IgD-negative memory B cell (primary cell): ENCODE measurements at regions not wholly inside any gene's neighbourhood (a gene's known extent, or its start where the extent isn't known, plus 50 kb on each side); places are given as distances from the start of the nearest gene placed in this dataset.
A peak's percentile ranks its signal among the peaks of the same experiment; 100 is the strongest.
"Not testable (repeated sequence)": the region's sequence is repeated elsewhere in the genome, so short reads cannot be mapped to it uniquely, and the experiment has no call there.

Source experiments
- H3K27ac Mint-ChIP-seq, 3 donors: one replicate each; pipeline ENCODE4 v1.8.0; 2020 to 2022; ENCODE audit warnings: mild to moderate bottlenecking in 3 of 3, mixed read lengths in 3 of 3, moderate library complexity in 1 of 3
- H3K27me3 Mint-ChIP-seq: one replicate; pipeline ENCODE4 v1.8.0; 2021; ENCODE audit warnings: mixed read lengths
- H3K36me3 Mint-ChIP-seq: one replicate; pipeline ENCODE4 v1.8.0; 2020; ENCODE audit warnings: mild to moderate bottlenecking, mixed read lengths
- H3K4me1 Mint-ChIP-seq, 3 donors: one replicate each; pipeline ENCODE4 v1.8.0; 2020 to 2022; ENCODE audit warnings: mixed read lengths in 3 of 3, mild to moderate bottlenecking in 1 of 3
- H3K4me3 Mint-ChIP-seq, 4 donors: one replicate each; pipeline ENCODE4 v1.8.0; 2020 to 2022; ENCODE audit warnings: mild to moderate bottlenecking in 4 of 4, mixed read lengths in 4 of 4, moderate library complexity in 3 of 4
- H3K9me3 Mint-ChIP-seq, 3 donors: one replicate each; pipeline ENCODE4 v1.8.0; 2020 to 2021; ENCODE audit warnings: mixed read lengths in 3 of 3, mild to moderate bottlenecking in 1 of 3

DNA sequence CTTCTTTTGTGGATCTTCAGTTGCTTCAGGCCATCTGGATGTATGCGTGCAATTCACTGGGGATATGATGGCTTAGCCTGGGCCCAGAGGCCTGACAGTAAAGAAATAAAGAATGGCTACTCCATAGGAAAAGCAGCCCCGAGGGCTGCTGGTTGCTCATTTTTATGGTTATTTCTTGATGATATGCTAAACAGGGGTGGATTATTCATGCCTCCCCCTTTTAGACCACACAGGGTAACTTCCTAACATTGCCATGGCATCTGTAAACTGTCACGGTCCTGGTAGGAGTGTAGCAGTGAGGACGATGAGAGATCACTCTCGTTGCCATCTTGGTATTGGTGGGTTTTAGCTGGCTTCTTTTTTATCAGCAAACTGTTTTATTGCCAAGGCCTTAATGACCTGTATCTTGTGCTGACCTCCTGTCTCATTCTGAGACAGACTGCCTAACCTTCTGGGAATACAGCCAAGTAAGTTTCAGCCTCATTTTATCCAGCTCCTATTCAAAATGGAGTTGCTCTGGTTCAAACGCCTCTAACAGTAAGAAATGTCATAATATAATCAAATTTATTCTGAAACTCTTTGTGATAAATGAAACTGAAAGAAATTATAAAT is 60.5 kb downstream of the DSEL start:
- Mint-ChIP-seq H3K4me1 (no peaks in the 10 kb centered on the region), H3K4me3 (no peak overlapping the region), H3K9me3 (peaks cover 0 to 3% (median 0%) of the 10 kb centered on the region in 3 donors), H3K27me3 (no peaks in the 10 kb centered on the region), H3K36me3 (no peaks in the 10 kb centered on the region), H3K27ac (no peak overlapping the region)

DNA sequence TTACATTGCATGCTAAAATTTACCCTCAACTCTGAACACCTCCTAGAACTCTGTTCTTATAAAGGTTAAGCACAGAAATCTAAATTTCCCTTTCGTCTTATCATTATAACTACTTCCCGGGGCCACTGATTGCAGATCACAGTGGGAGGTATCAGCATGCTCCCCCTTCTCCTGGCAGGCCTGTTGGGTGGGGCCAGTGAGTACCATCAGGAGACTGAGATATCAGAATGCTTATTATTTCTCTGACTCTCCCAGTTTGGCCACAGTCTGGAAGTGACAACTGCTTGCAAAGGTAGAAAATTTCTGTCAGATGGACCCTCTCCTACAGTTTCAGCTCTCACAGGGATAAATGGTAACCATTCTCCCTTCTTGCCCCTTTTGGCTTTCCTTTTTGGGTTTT is 62.6 kb downstream of the DSEL start:
- Mint-ChIP-seq H3K4me3 (no peak overlapping the region), H3K27me3 (no peaks in the 10 kb centered on the region), H3K4me1 (no peaks in the 10 kb centered on the region), H3K27ac (no peak overlapping the region), H3K9me3 (peaks cover 3 to 8% (median 7%) of the 10 kb centered on the region in 3 donors), H3K36me3 (no peaks in the 10 kb centered on the region)

- Mint-ChIP-seq H3K27ac (no peak overlapping the region), H3K4me3 (no peak overlapping the region), H3K9me3 (peaks cover 3 to 13% (median 7%) of the 10 kb centered on the region in 3 donors), H3K4me1 (no peaks in the 10 kb centered on the region), H3K27me3 (no peaks in the 10 kb centered on the region), H3K36me3 (no peaks in the 10 kb centered on the region)
Measured at GRCh38 chr18:67451960-67452359, 64.6 kb downstream of the DSEL start.

- peaks cover 3 to 13% (median 8%) of the 10 kb centered on the region in 3 donors for H3K9me3 Mint-ChIP-seq
- not testable (repeated sequence) for H3K4me3 Mint-ChIP-seq, H3K27me3 Mint-ChIP-seq, H3K27ac Mint-ChIP-seq, H3K4me1 Mint-ChIP-seq, H3K36me3 Mint-ChIP-seq
Measured at GRCh38 chr18:67451101-67451500, 65.4 kb downstream of the DSEL start.

DNA sequence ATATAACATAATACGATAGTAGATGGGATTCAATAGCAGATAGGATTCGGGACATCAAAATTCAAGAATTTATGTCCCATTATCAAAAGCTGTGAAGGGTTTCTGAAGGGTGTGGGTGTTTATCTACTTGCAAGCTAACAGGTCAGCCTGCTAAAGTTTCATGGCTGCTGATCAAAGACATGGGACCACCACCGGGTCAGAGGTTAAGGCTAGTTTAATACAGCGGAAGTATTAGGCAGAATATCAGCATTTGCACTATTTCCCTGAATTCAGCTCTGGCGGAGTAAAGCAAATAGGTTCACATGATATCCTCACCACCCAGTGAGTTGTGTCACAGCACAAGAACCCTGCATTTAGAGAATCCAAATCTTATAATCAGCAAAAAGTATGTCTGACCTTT is 82.5 kb downstream of the DSEL start:
- Mint-ChIP-seq H3K9me3 (peaks cover 0 to 9% (median 5%) of the 10 kb centered on the region in 3 donors), H3K4me1 (no peaks in the 10 kb centered on the region), H3K36me3 (no peaks in the 10 kb centered on the region), H3K4me3 (no peak overlapping the region), H3K27ac (no peak overlapping the region), H3K27me3 (no peaks in the 10 kb centered on the region)

DNA sequence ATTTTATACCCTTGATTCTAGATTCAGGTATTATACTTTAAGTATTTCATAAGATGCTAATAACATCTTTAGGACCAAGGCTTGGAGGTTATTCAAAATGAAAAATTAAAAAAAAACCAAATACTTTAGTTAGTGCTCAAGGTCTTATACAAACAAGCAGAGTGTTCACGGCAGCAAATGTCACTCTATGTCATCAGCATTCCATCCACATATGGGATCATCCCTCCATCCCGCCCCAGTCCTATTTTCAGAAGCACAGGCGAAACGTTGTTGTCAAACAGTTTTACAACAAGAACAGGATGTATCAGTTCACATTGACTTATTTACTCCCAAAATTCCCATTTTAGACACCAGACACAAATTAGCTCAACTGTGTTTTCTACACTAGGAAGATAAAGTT is 83.7 kb downstream of the DSEL start:
- Mint-ChIP-seq H3K4me1 (no peaks in the 10 kb centered on the region), H3K36me3 (no peaks in the 10 kb centered on the region), H3K27me3 (no peaks in the 10 kb centered on the region), H3K9me3 (peaks cover 0 to 5% (median 5%) of the 10 kb centered on the region in 3 donors), H3K4me3 (no peak overlapping the region), H3K27ac (no peak overlapping the region)

GRCh38 chr18:67428805-67429204 is 87.7 kb downstream of the DSEL start:
- H3K4me3 Mint-ChIP-seq, result no peak overlapping the region
- H3K4me1 Mint-ChIP-seq, result no peaks in the 10 kb centered on the region
- H3K36me3 Mint-ChIP-seq, result no peaks in the 10 kb centered on the region
- peaks cover 0 to 2% (median 0%) of the 10 kb centered on the region in 3 donors for H3K9me3 Mint-ChIP-seq
- no peaks in the 10 kb centered on the region for H3K27me3 Mint-ChIP-seq
- no peak overlapping the region for H3K27ac Mint-ChIP-seq

DNA sequence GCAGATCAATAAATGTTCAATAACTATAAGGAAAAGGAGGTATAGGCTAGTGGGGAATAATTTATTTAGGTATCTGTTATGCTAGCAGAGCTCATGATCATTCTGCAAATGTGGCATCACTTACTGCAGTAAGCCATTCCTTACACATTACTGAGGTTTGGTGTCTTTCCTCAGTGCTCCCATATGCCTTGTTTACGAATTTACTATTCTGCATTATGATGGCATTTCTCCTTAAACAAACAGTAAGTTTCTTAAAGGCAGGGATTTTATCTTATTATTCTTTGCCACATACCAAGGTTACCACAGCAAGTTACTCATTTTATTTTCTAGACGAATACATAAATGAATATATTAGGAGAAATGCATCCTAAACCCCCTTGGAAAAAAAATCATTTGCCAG is 88.4 kb downstream of the DSEL start:
- Mint-ChIP-seq H3K27me3 (no peaks in the 10 kb centered on the region), H3K36me3 (no peaks in the 10 kb centered on the region), H3K4me1 (no peaks in the 10 kb centered on the region), H3K27ac (no peak overlapping the region), H3K4me3 (no peak overlapping the region), H3K9me3 (peaks cover 0 to 2% (median 0%) of the 10 kb centered on the region in 3 donors)

DNA sequence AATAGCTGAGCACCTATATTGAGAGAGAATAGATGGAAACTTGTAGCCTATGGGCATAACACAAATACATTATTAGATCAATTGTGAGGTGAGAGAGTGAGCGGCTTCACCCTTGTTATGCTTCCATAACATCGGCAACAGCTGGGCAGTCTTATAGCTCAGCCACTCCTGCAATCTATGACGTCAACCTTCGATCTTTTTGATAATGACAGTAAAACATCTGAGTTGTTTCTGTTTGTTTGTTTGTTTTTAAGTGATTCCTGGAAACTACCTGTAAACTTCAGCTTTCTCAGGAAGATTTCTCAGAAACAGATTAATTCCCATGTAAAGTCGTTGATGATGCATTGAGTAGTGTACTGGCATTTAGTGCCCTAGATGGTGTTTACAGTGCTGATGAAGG is 90.0 kb downstream of the DSEL start:
- Mint-ChIP-seq H3K4me1 (no peaks in the 10 kb centered on the region), H3K27ac (peak overlapping the region in 1 of 3 donors; percentile 53), H3K36me3 (no peaks in the 10 kb centered on the region), H3K27me3 (no peaks in the 10 kb centered on the region), H3K9me3 (peaks cover 0 to 4% (median 0%) of the 10 kb centered on the region in 3 donors), H3K4me3 (no peak overlapping the region)

DNA sequence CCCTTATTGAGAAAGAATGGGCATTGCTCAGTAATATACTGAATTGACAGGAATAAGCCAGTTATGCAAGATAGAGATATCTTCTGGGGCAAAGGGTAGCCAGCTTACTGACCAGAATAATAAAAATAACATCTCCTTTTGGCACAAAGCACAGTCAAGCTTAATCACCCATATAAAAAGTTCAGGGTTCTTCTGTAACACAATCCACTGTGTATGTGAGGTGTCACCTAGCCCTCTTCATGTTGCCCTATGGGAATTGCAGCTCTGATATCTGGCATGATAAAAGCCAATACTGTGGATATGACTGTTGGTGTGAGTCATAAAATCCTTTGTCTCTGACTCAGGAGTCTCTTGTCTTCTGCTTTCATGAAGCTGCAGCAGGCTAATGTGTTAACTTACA is 90.8 kb downstream of the DSEL start:
- Mint-ChIP-seq H3K36me3 (no peaks in the 10 kb centered on the region), H3K27me3 (no peaks in the 10 kb centered on the region), H3K9me3 (peaks cover 0 to 2% (median 0%) of the 10 kb centered on the region in 3 donors), H3K27ac (no peak overlapping the region), H3K4me1 (no peaks in the 10 kb centered on the region), H3K4me3 (no peak overlapping the region)

GRCh38 chr18:67421651-67422050 is 94.9 kb downstream of the DSEL start:
- Mint-ChIP-seq H3K4me3 (no peak overlapping the region), H3K27me3 (no peaks in the 10 kb centered on the region), H3K36me3 (no peaks in the 10 kb centered on the region), H3K27ac (no peak overlapping the region), H3K9me3 (peaks cover 0 to 2% (median 0%) of the 10 kb centered on the region in 3 donors), H3K4me1 (peaks cover 0 to 5% (median 2%) of the 10 kb centered on the region in 3 donors)

GRCh38 chr18:67417864-67418523 is 98.5 kb downstream of the DSEL start:
- Mint-ChIP-seq H3K36me3 (no peaks in the 10 kb centered on the region), H3K4me3 (no peak overlapping the region), H3K9me3 (peaks cover 0 to 2% (median 0%) of the 10 kb centered on the region in 3 donors), H3K27ac (peak overlapping the region in 1 of 3 donors; percentile 19), H3K4me1 (peaks cover 0 to 5% (median 2%) of the 10 kb centered on the region in 3 donors), H3K27me3 (no peaks in the 10 kb centered on the region)

DNA sequence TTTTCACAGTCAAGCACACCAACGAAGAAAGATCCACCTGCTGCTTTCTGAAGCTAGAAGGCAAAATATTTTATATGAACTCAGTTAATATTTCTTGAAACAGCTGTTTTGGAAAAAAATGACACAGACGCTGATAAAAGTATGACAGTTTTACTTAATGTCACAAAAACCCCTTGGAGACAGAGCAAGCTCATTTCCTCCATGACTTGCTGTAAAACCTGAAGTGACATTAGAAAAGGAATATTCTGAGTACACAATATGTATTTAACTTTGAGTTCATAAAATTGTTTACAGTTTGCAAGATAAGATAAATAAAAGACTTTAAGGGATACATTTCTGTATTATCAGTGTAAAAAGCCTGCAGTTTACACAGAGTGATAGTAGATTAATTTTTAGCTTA is 105.4 kb downstream of the DSEL start:
- H3K27ac Mint-ChIP-seq, result no peak overlapping the region
- H3K4me3 Mint-ChIP-seq, result no peak overlapping the region
- H3K9me3 Mint-ChIP-seq, result no peaks in the 10 kb centered on the region
- no peaks in the 10 kb centered on the region for H3K27me3 Mint-ChIP-seq
- H3K4me1 Mint-ChIP-seq, result no peaks in the 10 kb centered on the region
- no peaks in the 10 kb centered on the region for H3K36me3 Mint-ChIP-seq

DNA sequence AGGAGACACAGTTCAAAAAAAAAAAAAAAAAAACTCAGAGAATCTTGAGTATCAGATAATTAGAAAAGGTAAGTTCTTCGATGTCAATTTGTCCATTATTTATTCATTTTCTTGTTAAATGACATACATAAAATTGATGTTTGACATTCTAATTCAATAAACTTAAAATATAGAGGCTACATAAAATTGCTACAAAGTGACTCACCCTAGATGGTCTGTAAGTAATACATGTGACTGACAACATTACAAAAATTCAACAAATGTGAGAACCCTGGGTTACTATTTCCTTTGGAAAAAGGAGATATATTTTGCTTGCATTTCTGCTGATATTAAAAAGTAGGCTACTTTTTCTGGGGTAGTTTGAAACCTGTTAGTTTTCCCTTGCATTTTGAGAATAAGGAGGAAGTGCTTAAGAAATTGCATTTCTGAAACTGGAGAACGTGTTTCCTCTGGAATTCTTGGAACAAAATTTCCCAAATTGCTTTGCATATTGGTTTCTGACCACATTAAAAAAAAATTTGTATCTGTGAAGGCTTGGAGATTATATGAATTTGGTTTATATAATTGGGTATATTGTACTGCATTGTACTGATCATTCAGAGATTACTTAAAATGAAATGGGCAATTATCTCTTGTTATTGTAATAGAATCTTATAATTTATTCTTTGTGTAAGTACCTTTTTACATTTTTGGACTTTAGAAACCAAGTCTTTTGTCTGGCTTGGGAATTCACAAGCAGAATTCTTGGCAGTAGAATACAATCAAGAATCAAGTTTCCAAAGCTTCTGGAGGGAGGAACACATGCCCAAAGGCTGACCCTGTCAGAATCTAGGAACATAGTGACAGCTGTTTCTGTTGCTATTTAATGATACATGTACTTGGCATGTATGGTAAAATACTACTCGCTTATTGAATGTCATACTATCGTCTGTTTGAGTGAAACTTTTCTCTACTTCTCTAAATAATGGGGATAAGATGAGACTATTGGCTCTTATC is 106.1 kb downstream of the DSEL start:
- Mint-ChIP-seq H3K4me3 (no peak overlapping the region), H3K9me3 (no peaks in the 10 kb centered on the region), H3K4me1 (no peaks in the 10 kb centered on the region), H3K36me3 (no peaks in the 10 kb centered on the region), H3K27ac (no peak overlapping the region), H3K27me3 (no peaks in the 10 kb centered on the region)

DNA sequence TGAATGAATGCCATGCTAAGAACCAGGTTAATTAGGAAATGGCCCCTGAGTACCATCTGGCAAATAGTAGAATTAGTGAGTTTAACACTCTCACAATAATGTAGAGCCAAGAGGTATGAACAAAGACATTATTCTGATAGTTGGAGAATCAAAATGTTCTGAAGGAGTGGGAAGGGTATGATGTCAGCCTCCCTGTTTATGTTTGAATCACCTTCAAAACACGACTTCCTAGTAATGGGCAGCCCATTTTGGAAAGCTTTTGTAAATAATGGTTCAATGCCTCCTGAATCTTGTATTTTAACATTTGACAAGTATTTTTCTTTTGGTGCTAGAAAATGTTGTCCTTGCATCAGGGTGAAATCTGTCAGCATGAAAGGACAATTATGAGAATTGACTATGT is 108.3 kb downstream of the DSEL start:
- no peaks in the 10 kb centered on the region for H3K36me3 Mint-ChIP-seq
- no peak overlapping the region for H3K27ac Mint-ChIP-seq
- no peak overlapping the region for H3K4me3 Mint-ChIP-seq
- no peaks in the 10 kb centered on the region for H3K4me1 Mint-ChIP-seq
- no peaks in the 10 kb centered on the region for H3K9me3 Mint-ChIP-seq
- H3K27me3 Mint-ChIP-seq, result no peaks in the 10 kb centered on the region
